HEK293T (cell line): ENCODE measurements at regions not wholly inside any gene's neighbourhood (a gene's known extent, or its start where the extent isn't known, plus 50 kb on each side); places are given as distances from the start of the nearest gene placed in this dataset.

Experiments used
- BHLHE40 ChIP-seq: fragments of 450-650 bp; IDR thresholded peaks from 2 replicates; pipeline ENCODE4 v1.6.1; 2016; ENCODE audit warnings: mild to moderate bottlenecking, moderate library complexity, borderline replicate concordance
- CTBP1 ChIP-seq: fragments of 450-650 bp; IDR thresholded peaks from 2 replicates; pipeline ENCODE4 v1.6.1; 2016; ENCODE audit warnings: borderline replicate concordance
- FOXA1 ChIP-seq: fragments of 450-650 bp; IDR thresholded peaks from 2 replicates; pipeline ENCODE4 v1.6.1; 2016; ENCODE audit warnings: mild to moderate bottlenecking
- FOXK2 ChIP-seq: fragments of 450-650 bp; IDR thresholded peaks from 2 replicates; pipeline ENCODE4 v1.6.1; 2016; ENCODE audit warnings: mild to moderate bottlenecking
- FOXM1 ChIP-seq: fragments of 450-650 bp; IDR thresholded peaks from 2 replicates; pipeline ENCODE4 v1.6.1; 2017; ENCODE audit warnings: mild to moderate bottlenecking, borderline replicate concordance
- L3MBTL2 ChIP-seq: fragments of 450-650 bp; conservative IDR thresholded peaks from 2 replicates; pipeline ENCODE4 v1.6.1; 2016; ENCODE audit warnings: mild to moderate bottlenecking
- LEF1 ChIP-seq: fragments of 450-650 bp; IDR thresholded peaks from 2 replicates; pipeline ENCODE4 v1.6.1; 2017; ENCODE audit warnings: mild to moderate bottlenecking, borderline replicate concordance
- NFRKB ChIP-seq: fragments of 450-650 bp; IDR thresholded peaks from 2 replicates; pipeline ENCODE4 v1.6.1; 2016; ENCODE audit warnings: mild to moderate bottlenecking, moderate library complexity
- TARDBP ChIP-seq: fragments of 450-650 bp; IDR thresholded peaks from 2 replicates; pipeline ENCODE4 v1.6.1; 2016

GRCh38 chr6:40788661-40789655 is 201.8 kb upstream of the LRFN2 start:
- TF ChIP-seq TARDBP (no peak), FOXK2 (no peak), NFRKB (no peak), FOXA1 (no peak), BHLHE40 (no peak), CTBP1 (no peak), FOXM1 (no peak), L3MBTL2 (no peak), LEF1 (no peak)
